ENCODE measurements at regions not wholly inside any gene's neighbourhood (a gene's known extent, or its start where the extent isn't known, plus 50 kb on each side); places are given as distances from the start of the nearest gene placed in this dataset.

DNA sequence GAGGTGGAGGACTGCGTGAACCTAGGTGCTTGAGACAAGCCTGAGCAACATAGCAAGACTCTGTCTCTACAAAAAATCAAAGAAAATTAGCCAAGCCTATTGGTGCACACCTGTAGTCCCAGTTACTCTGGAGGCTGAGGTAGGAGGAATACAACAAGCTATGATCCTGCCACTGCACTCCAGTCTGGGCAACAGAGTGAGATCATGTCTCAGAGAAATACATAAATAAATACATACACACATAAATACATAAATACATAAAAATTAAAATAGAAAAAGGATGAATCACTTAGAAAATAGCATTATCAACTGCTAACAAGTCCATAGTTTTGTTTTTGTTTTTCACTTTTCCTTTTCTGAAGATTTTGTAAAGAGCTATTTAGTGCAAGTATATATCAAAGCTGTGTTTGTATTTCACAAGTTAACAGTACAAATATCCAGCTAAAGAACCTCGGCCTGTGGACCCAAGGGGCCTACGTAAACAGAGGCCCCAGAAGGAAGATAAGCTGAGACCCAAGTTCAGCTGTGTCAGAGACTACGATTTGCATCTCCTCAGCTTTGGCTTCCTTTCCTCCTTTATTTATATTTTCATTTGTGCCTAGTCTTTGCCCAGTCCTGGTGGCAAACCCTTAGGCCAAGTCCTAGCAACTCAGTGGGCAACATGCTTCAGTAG, 67.1 kb upstream of the ROBO2 start:
- DNase-seq (ENCODE audit: low read depth), result no peak

DNA sequence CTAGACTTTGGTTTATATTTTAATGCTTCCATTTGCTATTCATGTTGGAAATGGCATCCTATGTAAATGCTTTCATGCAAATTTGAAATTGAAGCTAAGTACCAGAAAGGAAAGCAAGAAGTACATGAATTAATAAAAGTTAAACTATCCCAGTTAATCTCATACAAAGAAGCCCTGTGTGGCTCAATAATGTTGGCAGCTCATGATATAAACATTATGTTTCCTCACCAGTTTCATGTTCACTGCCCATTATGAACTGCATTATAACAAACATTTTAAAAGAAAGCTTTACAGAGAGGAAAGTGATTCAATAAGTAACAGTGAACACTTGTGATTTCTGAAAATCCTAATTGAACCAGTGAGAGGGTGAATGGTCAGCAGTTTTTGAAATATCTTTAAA, 62.9 kb upstream of the ROBO2 start:
- no peak for DNase-seq (ENCODE audit: low read depth)

DNA sequence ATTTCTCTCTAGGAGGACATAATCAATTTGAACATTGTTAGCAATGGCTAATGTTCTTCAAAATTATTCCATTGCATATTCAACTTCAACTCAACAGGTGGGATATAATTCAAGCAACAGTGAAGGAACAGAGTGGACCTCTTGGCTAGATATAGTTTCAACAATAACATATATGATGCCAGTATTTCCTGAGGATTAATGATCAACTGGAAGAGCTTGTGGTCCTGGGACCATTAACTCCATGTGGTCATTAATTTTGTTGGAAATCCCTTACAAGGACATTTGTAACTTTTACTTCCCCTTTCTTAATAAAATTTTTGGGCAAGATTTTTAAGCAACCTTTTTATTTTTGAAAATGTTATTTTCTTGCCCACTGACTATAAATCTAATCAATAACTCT, 54.3 kb upstream of the ROBO2 start:
- no peak for DNase-seq (ENCODE audit: low read depth)

- no peak for DNase-seq (ENCODE audit: low read depth)
Observed at GRCh38 chr3:76986876-76987474, 52.9 kb upstream of the ROBO2 start.
